ENCODE measurements at regions not wholly inside any gene's neighbourhood (a gene's known extent, or its start where the extent isn't known, plus 50 kb on each side); places are given as distances from the start of the nearest gene placed in this dataset.

DNA sequence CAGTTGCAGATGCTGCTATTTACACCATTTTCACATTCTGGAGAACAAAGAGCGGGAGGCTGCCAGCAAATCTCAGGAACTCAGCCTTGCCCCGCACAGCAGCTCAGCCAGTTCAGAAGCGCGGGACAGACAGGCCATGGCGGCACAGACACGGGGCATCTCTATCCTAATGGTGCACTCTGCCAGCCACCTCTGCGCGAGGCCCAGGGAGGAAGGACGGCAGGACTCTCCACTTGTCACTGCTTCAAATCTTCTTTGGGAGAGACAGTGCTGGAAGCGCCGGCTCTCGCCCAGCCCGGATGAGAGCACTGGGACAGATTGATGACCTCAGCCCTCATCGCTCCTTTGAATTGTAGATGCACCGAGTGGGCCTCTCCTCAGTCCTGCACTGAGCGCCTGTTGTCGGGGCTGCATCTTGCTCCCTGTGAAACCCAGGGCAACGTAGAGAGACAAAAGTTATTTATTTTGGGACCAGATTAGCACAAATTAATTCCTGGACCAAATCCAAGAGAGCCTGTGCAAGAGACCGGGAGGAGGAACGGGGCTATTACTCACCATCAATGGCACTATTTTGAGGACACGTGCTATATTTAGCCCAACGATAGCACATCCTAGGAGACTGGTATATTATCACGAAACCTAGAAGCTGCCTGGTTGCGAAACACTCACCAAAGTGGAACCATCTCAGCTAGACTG lies 211.4 kb upstream of the SMIM21 start:
- Mint-ChIP-seq H3K27ac (ENCODE audit: unreplicated experiment) (peak overlapping the region; percentile 72), H3K4me3 (ENCODE audit: unreplicated experiment) (peak overlapping the region; percentile 45), H3K9me3 (ENCODE audit: unreplicated experiment) (peaks cover 2% of the 10 kb centered on the region), H3K36me3 (ENCODE audit: low read depth, unreplicated experiment) (no peaks in the 10 kb centered on the region), H3K4me1 (ENCODE audit: low read depth, unreplicated experiment) (peaks cover 17% of the 10 kb centered on the region), H3K27me3 (ENCODE audit: low read depth, unreplicated experiment) (peaks cover 10% of the 10 kb centered on the region)
- Histone ChIP-seq H4K20me1 (ENCODE audit: insufficient read depth, low read length) (no peaks in the 10 kb centered on the region), H3K36me3 (ENCODE audit: insufficient read depth, low read length) (no peaks in the 10 kb centered on the region), H3K4me3 (ENCODE audit: insufficient read depth, low read depth, low read length) (peak overlapping the region; percentile 48), H3K79me2 (ENCODE audit: insufficient read depth, low read length) (no peaks in the 10 kb centered on the region), H3K27ac (ENCODE audit: low read depth, low read length) (peak overlapping the region; percentile 81), H3K9ac (ENCODE audit: low read length) (peak overlapping the region; percentile 82), H3K9me3 (ENCODE audit: insufficient read depth, low read depth, low read length) (no peaks in the 10 kb centered on the region), H3K27me3 (ENCODE audit: insufficient read depth, low read length) (no peaks in the 10 kb centered on the region), H3K4me1 (ENCODE audit: insufficient read depth, low read length) (peaks cover 21% of the 10 kb centered on the region), H3K4me2 (ENCODE audit: low read length) (peak overlapping the region; percentile 86), H2AFZ (ENCODE audit: low read depth, low read length) (peak overlapping the region; percentile 91)
- peak; percentile 61 for DNase-seq (ENCODE audit: low read depth)
- TF ChIP-seq CTCF (IDR thresholded peaks at IDR 0.05; ENCODE audit: insufficient read depth, low read depth, low read length) (no peak), EZH2 (IDR thresholded peaks at IDR 0.05; ENCODE audit: insufficient read depth, low read length) (no peak)
- peak; percentile 83 for FAIRE-seq

DNA sequence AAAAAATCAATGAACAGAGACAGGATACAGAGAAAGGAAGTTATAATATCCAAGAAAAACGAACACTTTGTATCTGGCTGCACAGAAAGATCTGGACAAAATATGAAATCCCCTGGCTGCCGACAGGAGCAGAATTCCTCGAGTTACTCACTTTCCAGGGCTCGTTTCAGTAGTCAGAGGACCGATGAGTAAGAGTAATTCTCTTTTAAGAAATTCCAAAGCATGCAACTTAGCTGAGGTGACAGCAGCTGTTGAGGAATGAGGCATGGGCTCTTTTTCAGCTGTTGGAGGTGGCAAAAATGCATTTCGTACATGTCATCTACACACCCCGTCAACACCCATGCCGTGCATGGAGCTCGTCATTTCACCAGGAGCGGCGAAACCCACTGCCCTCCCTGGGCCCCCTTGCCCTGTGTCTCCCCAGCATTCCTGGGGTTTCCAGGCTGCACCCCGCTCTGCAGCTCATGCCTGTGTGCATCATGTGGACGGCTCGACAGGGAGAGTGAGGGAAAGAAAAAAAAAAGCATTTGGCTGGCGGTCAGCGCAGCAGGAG lies 210.8 kb upstream of the SMIM21 start:
- Histone ChIP-seq H3K4me3 (ENCODE audit: insufficient read depth, low read depth, low read length) (peak overlapping the region; percentile 48), H3K4me1 (ENCODE audit: insufficient read depth, low read length) (peaks cover 21% of the 10 kb centered on the region), H3K9me3 (ENCODE audit: insufficient read depth, low read depth, low read length) (no peaks in the 10 kb centered on the region), H3K27me3 (ENCODE audit: insufficient read depth, low read length) (no peaks in the 10 kb centered on the region), H3K4me2 (ENCODE audit: low read length) (peak overlapping the region; percentile 86), H3K79me2 (ENCODE audit: insufficient read depth, low read length) (no peaks in the 10 kb centered on the region), H3K27ac (ENCODE audit: low read depth, low read length) (peak overlapping the region; percentile 81), H4K20me1 (ENCODE audit: insufficient read depth, low read length) (no peaks in the 10 kb centered on the region), H3K9ac (ENCODE audit: low read length) (peak overlapping the region; percentile 82), H2AFZ (ENCODE audit: low read depth, low read length) (peak overlapping the region; percentile 91), H3K36me3 (ENCODE audit: insufficient read depth, low read length) (no peaks in the 10 kb centered on the region)
- peaks cover 10% of the 10 kb centered on the region for H3K27me3 Mint-ChIP-seq (ENCODE audit: low read depth, unreplicated experiment)
- H3K36me3 Mint-ChIP-seq (ENCODE audit: low read depth, unreplicated experiment): no peaks in the 10 kb centered on the region
- peak overlapping the region; percentile 45 for H3K4me3 Mint-ChIP-seq (ENCODE audit: unreplicated experiment)
- H3K4me1 Mint-ChIP-seq (ENCODE audit: low read depth, unreplicated experiment): peaks cover 17% of the 10 kb centered on the region
- H3K9me3 Mint-ChIP-seq (ENCODE audit: unreplicated experiment): peaks cover 7% of the 10 kb centered on the region
- DNase-seq (ENCODE audit: low read depth): peak; percentile 84
- peak; percentile 91 for FAIRE-seq
- TF ChIP-seq EZH2 (IDR thresholded peaks at IDR 0.05; ENCODE audit: insufficient read depth, low read length) (no peak), CTCF (IDR thresholded peaks at IDR 0.05; ENCODE audit: insufficient read depth, low read depth, low read length) (no peak)
- H3K27ac Mint-ChIP-seq (ENCODE audit: unreplicated experiment): peak overlapping the region; percentile 72

GRCh38 chr18:75635096-75635495 lies 207.6 kb upstream of the SMIM21 start:
- Mint-ChIP-seq H3K4me3 (ENCODE audit: unreplicated experiment) (no peak overlapping the region), H3K4me1 (ENCODE audit: low read depth, unreplicated experiment) (peaks cover 17% of the 10 kb centered on the region), H3K27ac (ENCODE audit: unreplicated experiment) (no peak overlapping the region), H3K27me3 (ENCODE audit: low read depth, unreplicated experiment) (no peaks in the 10 kb centered on the region), H3K36me3 (ENCODE audit: low read depth, unreplicated experiment) (no peaks in the 10 kb centered on the region), H3K9me3 (ENCODE audit: unreplicated experiment) (peaks cover 7% of the 10 kb centered on the region)
- no peak overlapping the region for H3K4me3 ChIP-seq (ENCODE audit: insufficient read depth, low read depth, low read length)
- no peak overlapping the region for H3K27ac ChIP-seq (ENCODE audit: low read depth, low read length)
- H3K79me2 ChIP-seq (ENCODE audit: insufficient read depth, low read length): no peaks in the 10 kb centered on the region
- H3K27me3 ChIP-seq (ENCODE audit: insufficient read depth, low read length): no peaks in the 10 kb centered on the region
- H3K9ac ChIP-seq (ENCODE audit: low read length): no peak overlapping the region
- FAIRE-seq (no peak), DNase-seq (ENCODE audit: low read depth) (no peak)
- no peaks in the 10 kb centered on the region for H3K36me3 ChIP-seq (ENCODE audit: insufficient read depth, low read length)
- no peak overlapping the region for H3K4me2 ChIP-seq (ENCODE audit: low read length)
- TF ChIP-seq EZH2 (IDR thresholded peaks at IDR 0.05; ENCODE audit: insufficient read depth, low read length) (no peak), CTCF (IDR thresholded peaks at IDR 0.05; ENCODE audit: insufficient read depth, low read depth, low read length) (no peak)
- no peaks in the 10 kb centered on the region for H3K9me3 ChIP-seq (ENCODE audit: insufficient read depth, low read depth, low read length)
- H2AFZ ChIP-seq (ENCODE audit: low read depth, low read length): no peak overlapping the region
- H4K20me1 ChIP-seq (ENCODE audit: insufficient read depth, low read length): no peaks in the 10 kb centered on the region
- peaks cover 21% of the 10 kb centered on the region for H3K4me1 ChIP-seq (ENCODE audit: insufficient read depth, low read length)

Data from astrocyte (in vitro differentiated cells and primary cell).